Tongue (tissue), 1 donor: ENCODE measurements at regions not wholly inside any gene's neighbourhood (a gene's known extent, or its start where the extent isn't known, plus 50 kb on each side); places are given as distances from the start of the nearest gene placed in this dataset.

ENCODE experiments used
- DNase-seq: peaks from one replicate; pipeline ENCODE4 v3.0.0-alpha.2; 2015

- DNase-seq = no peak
These were observed 102.0 kb upstream of the THRB start for GRCh38 chr3:24596626-24597025.

- DNase-seq = no peak
These were observed 104.2 kb upstream of the THRB start for GRCh38 chr3:24598695-24599470.

GRCh38 chr3:24601066-24601939, 106.7 kb upstream of the THRB start:
- DNase-seq = no peak

- no peak for DNase-seq
These were observed 109.6 kb upstream of the THRB start for GRCh38 chr3:24604215-24604614.

- no peak for DNase-seq
These were observed 110.9 kb upstream of the THRB start for GRCh38 chr3:24605511-24606028.

GRCh38 chr3:24607281-24607680, 112.6 kb upstream of the THRB start:
- no peak for DNase-seq

GRCh38 chr3:24608701-24609390, 114.2 kb upstream of the THRB start:
- DNase-seq = no peak

- DNase-seq = no peak
These were observed 119.7 kb upstream of the THRB start for GRCh38 chr3:24614359-24614758.

- no peak for DNase-seq
These were observed 120.5 kb upstream of the THRB start for GRCh38 chr3:24615177-24615576.

GRCh38 chr3:24616110-24616829, 121.6 kb upstream of the THRB start:
- DNase-seq = no peak

GRCh38 chr3:24622138-24622537, 127.5 kb upstream of the THRB start:
- no peak for DNase-seq

GRCh38 chr3:24622696-24623225, 128.1 kb upstream of the THRB start:
- DNase-seq = no peak

GRCh38 chr3:24623657-24624056, 129.0 kb upstream of the THRB start:
- DNase-seq = no peak

GRCh38 chr3:24624938-24625681, 130.5 kb upstream of the THRB start:
- DNase-seq = no peak

- no peak for DNase-seq
These were observed 134.0 kb upstream of the THRB start for GRCh38 chr3:24628523-24629258.

- no peak for DNase-seq
These were observed 136.8 kb upstream of the THRB start for GRCh38 chr3:24631481-24631880.

GRCh38 chr3:24639061-24639460, 144.4 kb upstream of the THRB start:
- DNase-seq = no peak

- no peak for DNase-seq
These were observed 145.1 kb upstream of the THRB start for GRCh38 chr3:24639481-24640329.

GRCh38 chr3:24640330-24640877, 145.8 kb upstream of the THRB start:
- peak; percentile 43 for DNase-seq
